ENCODE measurements at regions not wholly inside any gene's neighbourhood (a gene's known extent, or its start where the extent isn't known, plus 50 kb on each side); places are given as distances from the start of the nearest gene placed in this dataset.

DNA sequence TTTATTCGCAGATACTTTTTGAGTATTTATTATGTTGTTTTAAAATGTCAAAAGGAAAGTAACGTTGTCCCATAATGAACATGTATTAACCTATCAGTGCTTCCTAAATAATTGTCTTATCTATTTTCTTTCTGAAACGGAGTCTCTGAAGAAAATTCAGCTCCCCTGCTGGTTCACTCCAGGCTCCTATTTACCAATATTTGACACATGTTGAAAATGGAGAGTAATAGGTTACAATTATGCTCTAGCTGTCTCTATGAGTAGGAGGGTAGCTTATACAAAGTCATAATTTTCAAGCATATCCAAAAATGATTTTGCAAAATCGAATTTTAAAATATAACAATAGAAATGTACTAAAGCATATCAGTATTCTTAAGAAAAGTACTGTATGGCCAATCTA lies 844.1 kb downstream of the CDH18 start:
- TF ChIP-seq, protein P1, sequence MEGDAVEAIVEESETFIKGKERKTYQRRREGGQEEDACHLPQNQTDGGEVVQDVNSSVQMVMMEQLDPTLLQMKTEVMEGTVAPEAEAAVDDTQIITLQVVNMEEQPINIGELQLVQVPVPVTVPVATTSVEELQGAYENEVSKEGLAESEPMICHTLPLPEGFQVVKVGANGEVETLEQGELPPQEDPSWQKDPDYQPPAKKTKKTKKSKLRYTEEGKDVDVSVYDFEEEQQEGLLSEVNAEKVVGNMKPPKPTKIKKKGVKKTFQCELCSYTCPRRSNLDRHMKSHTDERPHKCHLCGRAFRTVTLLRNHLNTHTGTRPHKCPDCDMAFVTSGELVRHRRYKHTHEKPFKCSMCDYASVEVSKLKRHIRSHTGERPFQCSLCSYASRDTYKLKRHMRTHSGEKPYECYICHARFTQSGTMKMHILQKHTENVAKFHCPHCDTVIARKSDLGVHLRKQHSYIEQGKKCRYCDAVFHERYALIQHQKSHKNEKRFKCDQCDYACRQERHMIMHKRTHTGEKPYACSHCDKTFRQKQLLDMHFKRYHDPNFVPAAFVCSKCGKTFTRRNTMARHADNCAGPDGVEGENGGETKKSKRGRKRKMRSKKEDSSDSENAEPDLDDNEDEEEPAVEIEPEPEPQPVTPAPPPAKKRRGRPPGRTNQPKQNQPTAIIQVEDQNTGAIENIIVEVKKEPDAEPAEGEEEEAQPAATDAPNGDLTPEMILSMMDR (IDR thresholded peaks at IDR 0.05; ENCODE audit: low read depth, low read length, missing control alignments), result no peak
- H3K4me3 ChIP-seq (replicated peaks; ENCODE audit: low read depth, low read length), result no peak overlapping the region
- no peak for DNase-seq (ENCODE audit: extremely low read depth, low read depth)

DNA sequence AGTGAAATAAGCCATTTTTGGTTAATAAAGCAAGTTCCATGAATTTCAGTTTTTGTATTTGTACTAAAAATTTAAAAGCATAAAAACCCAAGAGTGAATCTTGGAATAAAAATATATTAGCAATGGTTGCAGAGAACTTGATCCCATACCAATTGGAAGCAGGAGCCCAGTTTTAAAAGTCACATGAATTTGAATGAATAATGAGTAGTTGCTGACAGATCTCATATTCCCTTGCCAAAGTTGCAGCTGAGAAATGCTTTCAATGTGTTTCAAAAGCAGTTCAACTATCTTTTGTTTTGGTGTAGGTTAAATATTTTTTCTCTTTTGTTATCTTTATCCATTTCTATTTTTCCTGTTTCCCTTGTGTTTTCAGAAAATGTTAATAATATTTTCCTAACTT lies 818.6 kb downstream of the CDH18 start:
- no peak overlapping the region for H3K4me3 ChIP-seq (replicated peaks; ENCODE audit: low read depth, low read length)
- TF ChIP-seq, protein P1 (IDR thresholded peaks at IDR 0.05; ENCODE audit: low read depth, low read length, missing control alignments), result no peak

DNA sequence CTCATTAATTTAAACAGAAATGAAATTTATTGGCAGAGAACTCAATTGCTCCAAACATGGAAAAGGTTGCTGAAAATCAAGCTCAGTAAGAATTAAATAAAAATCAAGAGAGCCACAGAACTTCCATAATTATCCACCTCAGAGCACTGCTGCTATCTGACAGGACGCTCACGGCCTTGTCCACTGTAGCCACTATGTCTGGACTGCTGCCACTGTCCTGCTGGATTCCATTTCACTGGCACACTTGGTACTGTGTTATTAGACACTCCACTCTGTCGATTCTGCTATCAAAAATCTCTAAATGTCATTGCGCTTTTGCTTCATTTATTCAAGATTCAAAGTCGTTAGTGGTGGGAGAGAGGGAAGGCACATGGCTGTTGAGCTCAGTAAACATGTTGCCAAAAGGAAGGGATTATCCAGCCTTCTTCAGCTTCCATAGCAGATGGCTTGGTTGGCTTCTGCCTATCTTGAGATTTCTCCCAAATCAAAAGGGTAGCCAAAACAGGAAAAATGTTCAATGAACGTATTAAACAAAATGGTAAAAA lies 815.0 kb downstream of the CDH18 start:
- no peak overlapping the region for H3K4me3 ChIP-seq (replicated peaks; ENCODE audit: low read depth, low read length)
- TF ChIP-seq, protein P1 (IDR thresholded peaks at IDR 0.05; ENCODE audit: low read depth, low read length, missing control alignments), result no peak
- no peak for DNase-seq (ENCODE audit: extremely low read depth, low read depth)

More for the DNA sequence above, 818.6 kb downstream of the CDH18 start:
- no peak for DNase-seq (ENCODE audit: extremely low read depth, low read depth)

DNA sequence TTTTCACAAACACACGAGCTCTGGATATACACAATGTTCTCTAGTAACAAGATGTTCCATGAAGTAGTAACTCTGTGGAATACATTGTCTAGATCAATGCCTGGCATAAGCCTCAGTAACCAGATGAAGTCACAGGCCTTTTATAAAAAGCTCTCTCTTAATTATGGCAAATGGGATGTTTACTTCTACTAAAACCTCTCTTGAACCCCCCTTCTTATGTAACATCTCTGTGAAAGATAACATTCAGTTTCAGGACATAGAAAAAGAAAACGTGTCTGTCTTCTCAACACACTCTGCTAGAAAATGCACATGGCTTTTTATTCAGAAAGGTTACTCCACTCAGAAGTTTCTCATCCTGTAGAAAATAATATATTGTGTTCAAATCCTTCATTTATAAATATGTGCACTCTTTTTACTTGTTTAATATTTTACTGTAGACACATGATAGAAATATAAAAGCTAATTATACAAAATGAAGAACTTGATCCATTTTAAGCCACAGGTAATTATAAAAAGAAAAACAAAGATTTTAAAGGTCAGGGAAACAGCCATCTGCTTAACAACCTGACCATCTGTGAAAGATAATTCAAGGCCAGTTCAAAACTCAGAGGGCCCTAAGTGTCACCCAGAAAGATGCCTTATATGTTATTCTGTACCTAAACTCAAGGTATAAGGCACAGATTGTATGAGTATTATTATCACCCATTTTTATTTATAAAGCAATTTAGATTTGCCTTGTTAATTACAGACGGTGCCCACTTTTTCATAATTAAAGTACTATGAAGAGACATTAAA lies 812.0 kb downstream of the CDH18 start:
- no peak for DNase-seq (ENCODE audit: extremely low read depth, low read depth)
- H3K4me3 ChIP-seq (replicated peaks; ENCODE audit: low read depth, low read length), result no peak overlapping the region
- TF ChIP-seq, protein P1 (IDR thresholded peaks at IDR 0.05; ENCODE audit: low read depth, low read length, missing control alignments), result no peak

DNA sequence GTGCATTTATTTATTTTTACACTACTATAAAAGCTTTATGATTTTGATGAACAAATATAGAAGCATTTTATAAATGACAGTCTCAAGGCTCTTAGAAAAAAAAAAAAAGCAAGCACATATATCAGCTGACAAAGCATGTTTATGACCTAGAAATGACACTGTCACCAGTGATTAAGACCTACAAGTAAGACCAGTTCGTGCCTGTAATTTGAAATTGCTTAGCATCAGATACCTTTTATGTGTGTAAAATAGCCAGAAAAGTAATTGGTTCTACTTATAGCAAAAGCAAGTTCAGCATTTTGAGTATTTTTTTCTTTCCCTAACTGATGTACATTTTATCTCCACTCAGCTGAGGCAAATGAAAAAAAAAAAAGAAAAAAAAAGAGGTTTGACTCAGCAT lies 808.4 kb downstream of the CDH18 start:
- no peak overlapping the region for H3K4me3 ChIP-seq (replicated peaks; ENCODE audit: low read depth, low read length)
- TF ChIP-seq, protein P1 (IDR thresholded peaks at IDR 0.05; ENCODE audit: low read depth, low read length, missing control alignments), result no peak
- no peak for DNase-seq (ENCODE audit: extremely low read depth, low read depth)

DNA sequence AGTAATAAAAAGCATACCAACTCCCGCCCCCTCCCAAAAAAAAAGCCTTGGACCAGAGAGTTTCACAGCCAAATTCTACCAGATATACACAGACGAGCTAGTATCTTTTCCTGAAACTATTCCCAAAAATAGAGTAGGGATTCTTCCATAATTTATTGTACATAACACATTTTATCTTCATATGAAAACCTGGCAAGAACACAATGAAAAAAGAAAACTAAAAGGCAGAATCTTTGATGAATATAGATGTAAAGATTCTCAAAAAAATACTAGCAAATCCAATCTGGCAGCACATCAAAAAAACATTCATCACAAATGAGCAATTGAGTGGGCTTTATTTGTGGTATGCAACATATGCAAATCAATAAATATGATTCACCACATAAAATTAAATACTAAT lies 798.8 kb downstream of the CDH18 start:
- TF ChIP-seq, protein P1 (IDR thresholded peaks at IDR 0.05; ENCODE audit: low read depth, low read length, missing control alignments), result no peak
- H3K4me3 ChIP-seq (replicated peaks; ENCODE audit: low read depth, low read length), result no peak overlapping the region
- no peak for DNase-seq (ENCODE audit: extremely low read depth, low read depth)

All from HFF-Myc (cell line).